GM21786 (cell line): ENCODE measurements at regions not wholly inside any gene's neighbourhood (a gene's known extent, or its start where the extent isn't known, plus 50 kb on each side); places are given as distances from the start of the nearest gene placed in this dataset.
"Not testable (repeated sequence)": the region's sequence is repeated elsewhere in the genome, so short reads cannot be mapped to it uniquely, and the experiment has no call there.

ENCODE experiments used
- ATAC-seq: cut with Tn5 transposase; IDR thresholded peaks from one replicate; pipeline ENCODE4 v1.9.1; 2021; ENCODE audit not compliant: unreplicated experiment

GRCh38 chr6:144474290-144474689 is 189.2 kb downstream of the UTRN start:
- ATAC-seq: no peak

DNA sequence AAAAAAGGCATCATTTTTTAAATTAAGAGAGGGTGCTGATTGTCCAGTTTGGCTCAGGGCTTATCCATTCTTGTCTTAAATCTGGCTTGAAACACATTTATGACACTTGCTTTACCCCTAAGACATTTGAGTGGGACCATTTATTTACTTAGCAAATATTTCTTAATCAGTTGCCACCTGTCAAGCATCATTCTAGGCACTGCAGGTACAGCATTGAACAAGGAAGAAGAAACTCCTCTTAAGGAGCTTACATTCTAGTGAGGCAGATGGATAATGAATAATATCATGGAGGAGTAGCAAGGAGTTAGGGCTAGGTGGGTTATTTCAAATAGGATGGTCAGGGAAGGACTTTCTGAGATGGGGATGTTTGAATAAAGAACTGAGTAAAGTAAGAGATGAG is 189.8 kb downstream of the UTRN start:
- no peak for ATAC-seq

GRCh38 chr6:144475411-144475810 is 190.3 kb downstream of the UTRN start:
- no peak for ATAC-seq

- ATAC-seq: no peak
These were observed 191.2 kb downstream of the UTRN start for GRCh38 chr6:144476286-144476685.

- no peak for ATAC-seq
These were observed 192.3 kb downstream of the UTRN start for GRCh38 chr6:144477396-144477795.

DNA sequence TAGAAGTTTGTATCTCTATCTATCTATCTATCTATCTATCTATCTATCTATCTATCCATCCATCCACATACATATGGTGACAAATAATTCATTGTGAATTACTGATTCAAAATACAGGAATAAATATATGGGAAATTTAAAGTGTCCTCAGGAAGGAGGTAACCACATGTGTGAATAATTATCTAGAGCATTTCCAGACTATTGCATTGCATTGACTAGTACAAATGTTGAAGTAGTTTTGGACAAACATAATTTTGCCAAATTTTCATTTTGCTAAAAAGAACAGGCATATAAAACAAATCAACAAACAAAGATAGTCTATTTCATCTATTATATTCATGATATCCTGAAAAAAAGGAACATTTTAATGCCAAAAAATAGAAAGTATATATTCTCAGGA is 192.7 kb downstream of the UTRN start:
- ATAC-seq: no peak

GRCh38 chr6:144478483-144478882 is 193.3 kb downstream of the UTRN start:
- no peak for ATAC-seq

- ATAC-seq: no peak
These were observed 194.9 kb downstream of the UTRN start for GRCh38 chr6:144479991-144480390.

DNA sequence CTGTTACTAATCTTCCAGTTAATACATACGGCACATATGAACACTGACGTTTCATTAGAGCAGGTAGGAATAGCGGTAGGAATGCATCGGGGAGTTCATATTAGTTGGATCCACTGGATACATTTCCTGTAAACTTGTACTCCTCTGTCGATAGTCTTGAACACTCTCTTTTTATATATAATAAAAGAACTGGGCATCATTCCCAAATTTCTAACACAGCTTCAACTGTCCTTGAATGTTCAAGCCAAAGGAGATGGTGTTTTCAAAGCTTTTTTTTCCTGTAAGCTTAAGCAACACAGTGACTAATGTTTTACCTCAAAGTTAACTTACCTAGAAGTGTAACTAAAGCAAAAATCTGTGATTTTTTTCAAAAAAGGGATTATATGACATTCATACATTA is 195.3 kb downstream of the UTRN start:
- no peak for ATAC-seq

GRCh38 chr6:144481527-144481926 is 196.4 kb downstream of the UTRN start:
- no peak for ATAC-seq

- peak; percentile 89 for ATAC-seq
These were observed 197.0 kb downstream of the UTRN start for GRCh38 chr6:144482142-144482541.

- no peak for ATAC-seq
These were observed 200.4 kb downstream of the UTRN start for GRCh38 chr6:144485531-144485930.

DNA sequence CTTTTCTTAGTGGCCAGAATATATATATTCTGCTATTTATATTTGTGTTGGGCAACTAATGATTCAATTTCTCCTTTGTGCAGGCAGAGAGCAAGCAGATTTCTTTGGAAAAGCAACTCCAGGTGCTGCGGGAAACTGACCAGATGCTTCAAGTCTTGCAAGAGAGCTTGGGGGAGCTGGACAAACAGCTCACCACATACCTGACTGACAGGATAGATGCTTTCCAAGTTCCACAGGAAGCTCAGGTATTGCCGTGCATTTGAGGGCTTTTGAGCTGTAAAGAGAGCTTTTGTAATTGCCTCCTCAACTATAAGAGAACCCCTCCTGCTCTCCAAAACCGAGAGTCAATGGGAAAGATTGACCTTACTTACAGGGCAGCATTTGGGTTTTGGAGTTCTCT is 203.5 kb downstream of the UTRN start:
- no peak for ATAC-seq

GRCh38 chr6:144493035-144493910 is 208.1 kb downstream of the UTRN start:
- no peak for ATAC-seq

DNA sequence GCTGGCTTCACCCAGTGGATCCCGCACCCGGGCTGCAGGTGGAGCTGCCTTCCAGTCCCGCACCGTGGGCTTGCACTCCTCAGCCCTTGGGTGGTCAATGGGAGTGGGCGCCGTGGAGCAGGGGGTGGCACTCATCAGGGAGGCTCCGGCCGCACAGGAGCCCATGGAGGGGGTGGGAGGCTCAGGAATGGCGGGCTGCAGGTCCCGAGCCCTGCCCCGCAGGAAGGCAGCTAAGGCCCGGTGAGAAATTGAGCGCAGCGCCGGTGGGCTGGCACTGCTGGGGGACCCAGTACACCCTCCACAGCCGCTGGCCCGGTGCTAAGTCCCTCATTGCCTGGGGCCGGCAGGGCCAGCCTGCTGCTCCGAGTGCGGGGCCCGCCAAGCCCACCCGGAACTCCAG is 209.9 kb downstream of the UTRN start:
- ATAC-seq: not testable (repeated sequence)

DNA sequence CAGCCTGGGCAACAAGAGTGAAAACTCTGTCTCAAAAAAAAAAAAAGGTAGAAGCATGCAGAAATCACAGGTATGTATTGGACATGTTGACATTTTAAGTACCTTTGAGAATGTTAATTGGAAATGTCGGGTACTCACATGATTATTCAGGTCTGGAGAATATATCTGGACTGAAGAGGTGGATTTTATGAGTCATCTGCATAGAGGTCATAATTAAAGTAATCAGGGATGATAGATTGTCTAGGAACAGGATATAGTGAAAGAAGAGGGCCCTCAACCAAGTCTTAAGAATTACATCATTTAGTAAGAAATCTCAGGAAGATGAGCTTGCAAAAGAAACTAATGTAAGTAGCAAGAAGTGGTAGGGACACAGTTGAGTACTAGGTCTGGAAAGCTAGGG is 212.5 kb downstream of the UTRN start:
- no peak for ATAC-seq

DNA sequence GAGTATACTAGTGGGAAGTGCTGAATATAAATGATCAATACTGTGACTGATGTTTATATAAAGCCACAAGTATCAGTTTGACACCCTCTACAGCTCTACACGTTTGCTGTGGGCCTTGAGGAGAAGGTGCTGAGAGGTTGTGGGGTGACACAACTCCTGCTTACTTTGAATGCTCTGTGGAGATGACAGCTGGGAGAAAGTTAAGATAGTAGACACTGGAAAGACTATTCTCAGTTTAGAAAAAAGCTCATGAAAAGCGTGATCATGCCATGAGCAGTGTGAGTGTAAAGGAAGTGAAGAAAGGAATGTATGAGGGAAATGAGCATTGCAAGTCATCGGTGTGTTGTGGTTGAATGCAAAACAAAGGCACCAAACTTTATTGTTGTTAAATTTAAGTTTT is 215.8 kb downstream of the UTRN start:
- ATAC-seq: no peak

GRCh38 chr6:144505214-144505613 is 220.1 kb downstream of the UTRN start:
- ATAC-seq: not testable (repeated sequence)

DNA sequence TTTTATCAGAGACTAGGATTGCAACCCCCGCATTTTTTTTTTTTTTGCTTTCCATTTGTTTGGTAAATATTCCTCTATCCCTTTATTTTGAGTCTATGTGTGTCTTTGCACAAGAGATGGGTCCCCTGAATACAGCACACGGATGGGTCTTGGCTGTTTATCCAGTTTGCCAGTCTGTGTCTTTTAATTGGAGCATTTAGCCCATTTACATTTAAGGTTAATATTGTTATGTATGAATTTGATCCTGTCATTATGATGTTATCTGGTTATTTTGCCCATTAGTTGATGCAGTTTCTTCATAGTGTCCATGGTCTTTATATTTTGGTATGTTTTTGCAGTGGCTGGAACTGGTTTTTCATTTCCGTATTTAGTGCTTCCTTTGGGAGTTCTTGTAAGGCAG is 220.9 kb downstream of the UTRN start:
- not testable (repeated sequence) for ATAC-seq

DNA sequence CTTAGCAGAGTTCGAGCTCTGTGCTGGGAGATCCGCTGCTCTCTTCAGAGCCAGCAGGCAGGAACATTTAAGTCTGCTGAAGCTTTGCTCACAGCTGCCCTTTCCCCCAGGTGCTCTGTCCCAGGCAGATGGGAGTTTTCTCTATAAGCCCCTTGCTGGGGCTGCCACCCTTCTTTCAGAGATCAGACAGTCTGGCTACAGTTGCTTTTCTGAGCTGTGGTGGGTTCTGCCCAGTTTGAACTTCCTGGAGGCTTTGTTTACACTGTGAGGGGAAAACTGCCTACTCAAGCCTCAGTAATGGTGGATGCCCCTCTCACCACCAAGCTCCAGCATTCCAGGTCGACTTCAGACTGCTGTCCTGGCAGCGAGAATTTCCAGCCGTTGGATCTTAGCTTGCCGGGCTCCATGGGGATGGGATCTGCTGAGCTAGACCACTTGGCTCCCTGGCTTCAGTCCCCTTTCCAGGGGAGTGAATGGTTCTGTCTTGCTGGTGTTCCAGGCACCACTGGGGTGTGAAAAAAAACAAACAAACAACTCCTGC is 222.7 kb downstream of the UTRN start:
- not testable (repeated sequence) for ATAC-seq

GRCh38 chr6:144510859-144511258 is 225.7 kb downstream of the UTRN start:
- ATAC-seq: no peak

DNA sequence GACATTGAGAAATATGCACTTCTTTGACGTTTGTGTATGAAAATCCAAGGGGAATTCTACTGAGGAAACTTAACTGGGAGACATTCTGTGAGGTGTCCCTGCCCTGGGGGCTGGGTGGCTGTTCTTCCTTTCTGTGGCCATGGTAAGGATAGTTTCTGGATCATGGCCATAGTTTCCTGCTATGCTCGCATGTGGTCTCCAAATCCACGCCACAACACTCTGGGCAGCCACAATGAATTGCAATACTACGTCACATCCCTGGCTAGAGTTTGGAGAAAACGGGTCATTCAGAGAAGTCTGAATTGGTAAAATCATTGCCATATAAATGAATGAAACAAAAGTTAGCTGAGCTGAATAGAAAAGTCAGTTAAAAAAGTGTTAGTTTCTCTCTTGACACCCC is 230.6 kb downstream of the UTRN start:
- no peak for ATAC-seq

DNA sequence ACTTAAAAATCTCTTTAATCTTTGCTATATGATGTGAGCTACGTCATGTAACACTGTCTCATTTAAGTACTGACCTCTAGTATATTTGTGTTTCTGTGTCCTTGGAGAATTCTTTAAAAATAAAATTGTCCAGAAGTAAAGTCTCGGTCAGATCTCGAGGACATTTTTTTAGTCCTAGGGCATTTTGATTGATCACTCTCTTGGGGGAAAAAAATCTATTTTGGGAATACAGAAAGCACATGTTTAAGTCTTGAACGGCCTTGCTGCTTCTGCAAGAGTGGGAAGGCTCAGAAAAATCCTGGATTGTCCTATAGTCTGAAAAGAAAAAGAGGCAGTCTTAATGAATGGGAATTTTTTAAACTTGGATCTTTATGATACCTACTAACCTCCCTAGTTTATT is 234.3 kb downstream of the UTRN start:
- ATAC-seq: no peak
